Trophoblast cell (in vitro differentiated cells and primary cell): ENCODE measurements at regions not wholly inside any gene's neighbourhood (a gene's known extent, or its start where the extent isn't known, plus 50 kb on each side); places are given as distances from the start of the nearest gene placed in this dataset.

ENCODE experiments used
- DNase-seq, 2 donors: peaks; one replicate each; pipeline ENCODE4 v3.0.0-alpha.2; 2016
- H2AFZ ChIP-seq: 2 replicates; pipeline ENCODE4 v1.6.1; 2013; ENCODE audit warnings: low read length, moderate library complexity, mild to moderate bottlenecking; ENCODE audit not compliant: insufficient read depth, poor library complexity
- H2AK5ac ChIP-seq: 2 replicates; pipeline ENCODE4 v1.6.1; 2013; ENCODE audit warnings: mild to moderate bottlenecking, low read length
- H2BK120ac ChIP-seq: 2 replicates; pipeline ENCODE4 v1.6.1; 2013; ENCODE audit warnings: low read length, mild to moderate bottlenecking, moderate library complexity; ENCODE audit not compliant: insufficient read depth, poor library complexity
- H2BK12ac ChIP-seq: 2 replicates; pipeline ENCODE4 v1.6.1; 2013; ENCODE audit warnings: mild to moderate bottlenecking, low read length, moderate library complexity
- H2BK5ac ChIP-seq: 2 replicates; pipeline ENCODE4 v1.6.1; 2013; ENCODE audit warnings: low read length, low read depth, moderate library complexity, mild to moderate bottlenecking; ENCODE audit not compliant: poor library complexity
- H3K14ac ChIP-seq: 2 replicates; pipeline ENCODE4 v1.6.1; 2013; ENCODE audit warnings: mild to moderate bottlenecking, low read length
- H3K18ac ChIP-seq: 2 replicates; pipeline ENCODE4 v1.6.1; 2013; ENCODE audit warnings: mild to moderate bottlenecking, low read length
- H3K23ac ChIP-seq: 2 replicates; pipeline ENCODE4 v1.6.1; 2013; ENCODE audit warnings: low read length
- H3K27ac ChIP-seq: 2 replicates; pipeline ENCODE4 v1.5.1; 2013; ENCODE audit warnings: low read depth, mild to moderate bottlenecking, inconsistent platforms, low read length, moderate library complexity
- H3K27me3 ChIP-seq: 2 replicates; pipeline ENCODE4 v1.6.1; 2013; ENCODE audit warnings: inconsistent platforms, mild to moderate bottlenecking, low read length, moderate library complexity; ENCODE audit not compliant: insufficient read depth
- H3K36me3 ChIP-seq, 2 experiments: 1 replicate in 1 of 2; 2 replicates in 1 of 2; pipeline ENCODE4 v1.6.1; 2013; ENCODE audit warnings: low read length in 2 of 2, mild to moderate bottlenecking in 2 of 2, moderate library complexity in 1 of 2; ENCODE audit not compliant: insufficient read depth in 2 of 2, control insufficient read depth in 1 of 2
- H3K4ac ChIP-seq: 2 replicates; pipeline ENCODE4 v1.6.1; 2013; ENCODE audit warnings: low read depth, mild to moderate bottlenecking, low read length, moderate library complexity
- H3K4me1 ChIP-seq, 2 experiments: 1 replicate in 1 of 2; 2 replicates in 1 of 2; pipeline ENCODE4 v1.6.1; 2013; ENCODE audit warnings: low read length in 2 of 2, mild to moderate bottlenecking in 2 of 2, moderate library complexity in 1 of 2; ENCODE audit not compliant: insufficient read depth in 2 of 2, control insufficient read depth in 1 of 2
- H3K4me2 ChIP-seq: 2 replicates; pipeline ENCODE4 v1.6.1; 2013; ENCODE audit warnings: inconsistent platforms, mild to moderate bottlenecking, low read length, moderate library complexity
- H3K4me3 ChIP-seq: 2 replicates; pipeline ENCODE4 v1.5.1; 2013; ENCODE audit warnings: mild to moderate bottlenecking, low read depth, low read length, inconsistent platforms
- H3K79me1 ChIP-seq: one replicate; pipeline ENCODE4 v1.6.1; 2013; ENCODE audit warnings: low read length
- H3K79me2 ChIP-seq: 2 replicates; pipeline ENCODE4 v1.6.1; 2013; ENCODE audit warnings: low read length, mild to moderate bottlenecking; ENCODE audit not compliant: control insufficient read depth, insufficient read depth, poor library complexity
- H3K9ac ChIP-seq: 2 replicates; pipeline ENCODE4 v1.6.1; 2013; ENCODE audit warnings: mild to moderate bottlenecking, low read length
- H3K9me3 ChIP-seq: 2 replicates; pipeline ENCODE4 v1.6.1; 2013; ENCODE audit warnings: low read depth, mild to moderate bottlenecking, control low read depth, inconsistent platforms, low read length; ENCODE audit not compliant: insufficient read depth
- H4K12ac ChIP-seq: 2 replicates; pipeline ENCODE4 v1.6.1; 2013; ENCODE audit warnings: low read depth, mild to moderate bottlenecking, low read length, moderate library complexity
- H4K8ac ChIP-seq: 2 replicates; pipeline ENCODE4 v1.6.1; 2013; ENCODE audit warnings: low read depth, mild to moderate bottlenecking, low read length, moderate library complexity
- H4K91ac ChIP-seq: one replicate; pipeline ENCODE4 v1.6.1; 2013; ENCODE audit warnings: low read depth, mild to moderate bottlenecking, low read length, moderate library complexity
- WGBS: extraction: QIAGEN DNeasy Blood & Tissue Kit; methylation state at CpG from one replicate; pipeline ENCODE4 v1.1.7; 2013; ENCODE audit warnings: missing lambda C conversion rate; ENCODE audit not compliant: insufficient read length, insufficient coverage; ENCODE audit errors: extremely low coverage; 5-methylcytosine and 5-hydroxymethylcytosine counted together

- DNase-seq = no peak
- Histone ChIP-seq H3K9ac (no peak overlapping the region), H3K27me3 (no peaks in the 10 kb centered on the region), H3K18ac (no peak overlapping the region), H2AFZ (no peak overlapping the region), H3K79me2 (no peaks in the 10 kb centered on the region), H3K79me1 (no peaks in the 10 kb centered on the region), H2BK12ac (no peak overlapping the region), H3K4me1 (no peaks in the 10 kb centered on the region), H3K9me3 (peaks cover 2% of the 10 kb centered on the region), H2BK5ac (no peak overlapping the region), H3K14ac (no peak overlapping the region), H3K4ac (no peak overlapping the region), H4K91ac (no peak overlapping the region), H3K4me3 (no peak overlapping the region), H3K36me3 (no peaks in the 10 kb centered on the region), H3K27ac (no peak overlapping the region), H2BK120ac (no peak overlapping the region), H3K23ac (no peak overlapping the region), H3K4me2 (no peak overlapping the region), H4K8ac (no peak overlapping the region), H4K12ac (no peak overlapping the region), H2AK5ac (no peak overlapping the region)
- no CpG with 5 or more reads among the region's 10 CpGs for WGBS
These were observed 214.4 kb upstream of the PRKCQ start for GRCh38 chr10:6794441-6794840.

DNA sequence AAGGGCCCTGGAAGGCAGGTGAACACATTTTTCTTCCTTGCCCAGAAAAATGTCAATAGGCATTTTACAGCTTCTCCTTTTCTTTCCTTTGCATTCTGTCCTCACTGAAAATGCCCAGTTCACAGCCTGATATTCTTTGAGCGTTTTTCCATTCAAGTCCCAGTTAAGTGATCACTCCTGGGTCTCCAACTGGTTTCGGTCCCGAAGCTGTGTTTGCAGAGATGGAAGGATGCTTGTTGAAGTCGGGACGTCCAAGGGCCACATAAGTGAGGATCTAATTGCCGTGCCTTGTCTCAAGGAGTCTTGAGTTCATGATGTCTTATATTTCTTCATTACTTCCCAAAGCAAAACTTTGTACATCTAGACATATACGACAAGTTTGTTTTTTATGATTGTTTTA lies 208.7 kb upstream of the PRKCQ start:
- Histone ChIP-seq H2BK12ac (no peak overlapping the region), H3K79me1 (no peaks in the 10 kb centered on the region), H3K36me3 (no peaks in the 10 kb centered on the region), H3K27me3 (no peaks in the 10 kb centered on the region), H3K18ac (no peak overlapping the region), H4K8ac (no peak overlapping the region), H3K4me3 (no peak overlapping the region), H3K9ac (no peak overlapping the region), H3K79me2 (no peaks in the 10 kb centered on the region), H3K27ac (no peak overlapping the region), H2BK120ac (no peak overlapping the region), H3K9me3 (peaks cover 2% of the 10 kb centered on the region), H3K4me2 (no peak overlapping the region), H3K4ac (no peak overlapping the region), H4K91ac (no peak overlapping the region), H4K12ac (no peak overlapping the region), H2AFZ (no peak overlapping the region), H3K4me1 (no peaks in the 10 kb centered on the region), H3K23ac (no peak overlapping the region), H2BK5ac (no peak overlapping the region), H2AK5ac (no peak overlapping the region), H3K14ac (no peak overlapping the region)
- no peak for DNase-seq
- WGBS = no CpG with 5 or more reads among the region's 7 CpGs

DNA sequence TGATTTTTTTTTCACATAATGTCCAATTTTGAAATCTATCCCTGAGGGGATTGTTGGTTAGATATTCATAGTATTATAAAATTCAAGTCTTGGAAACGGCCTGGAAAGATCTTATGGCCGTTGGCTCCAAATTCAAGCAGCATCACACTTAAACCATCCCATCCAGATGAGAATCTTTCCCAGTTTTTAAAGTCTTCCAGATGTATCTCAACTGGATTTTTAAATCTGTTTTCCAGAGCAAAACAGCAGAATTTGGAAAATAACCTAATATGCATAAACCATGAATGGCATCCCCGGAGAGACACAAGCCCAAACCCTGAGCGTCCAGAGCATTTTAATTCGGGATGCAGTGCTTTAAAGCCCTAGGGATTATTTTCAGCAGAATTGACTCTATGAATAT lies 208.2 kb upstream of the PRKCQ start:
- Histone ChIP-seq H4K8ac (no peak overlapping the region), H3K79me2 (no peaks in the 10 kb centered on the region), H3K4me2 (no peak overlapping the region), H2AK5ac (no peak overlapping the region), H3K14ac (no peak overlapping the region), H3K27ac (no peak overlapping the region), H3K23ac (no peak overlapping the region), H3K4me3 (no peak overlapping the region), H3K4me1 (no peaks in the 10 kb centered on the region), H3K18ac (no peak overlapping the region), H3K9ac (no peak overlapping the region), H3K79me1 (no peaks in the 10 kb centered on the region), H4K12ac (no peak overlapping the region), H3K36me3 (no peaks in the 10 kb centered on the region), H2BK5ac (no peak overlapping the region), H3K4ac (no peak overlapping the region), H3K27me3 (no peaks in the 10 kb centered on the region), H3K9me3 (peaks cover 2% of the 10 kb centered on the region), H2BK12ac (no peak overlapping the region), H2BK120ac (no peak overlapping the region), H2AFZ (no peak overlapping the region), H4K91ac (no peak overlapping the region)
- WGBS = no CpG with 5 or more reads among the region's 5 CpGs
- no peak for DNase-seq

DNA sequence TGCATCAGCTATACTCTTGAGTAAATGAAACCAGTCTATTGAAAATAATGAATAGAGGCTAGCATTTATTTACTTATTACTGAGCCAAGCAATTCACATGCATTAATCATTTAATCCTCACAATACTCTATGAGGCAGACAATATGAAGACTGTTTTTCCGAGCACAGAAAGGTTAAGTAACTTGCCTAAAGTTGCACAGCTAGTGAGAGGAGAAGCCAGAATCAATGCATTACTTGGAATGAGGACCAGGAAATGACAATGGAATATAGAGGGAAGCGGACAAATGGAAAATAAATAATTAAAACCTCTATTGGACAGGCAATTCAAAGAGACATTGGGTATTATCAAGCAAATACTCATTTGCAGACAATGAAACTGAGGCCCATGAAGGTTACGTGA lies 207.6 kb upstream of the PRKCQ start:
- H3K27me3 ChIP-seq = no peaks in the 10 kb centered on the region
- no peak overlapping the region for H2BK120ac ChIP-seq
- H2BK12ac ChIP-seq = no peak overlapping the region
- H2BK5ac ChIP-seq = no peak overlapping the region
- no peak overlapping the region for H3K23ac ChIP-seq
- no peak overlapping the region for H4K8ac ChIP-seq
- H2AFZ ChIP-seq = no peak overlapping the region
- H3K14ac ChIP-seq = no peak overlapping the region
- no peak overlapping the region for H3K18ac ChIP-seq
- no peaks in the 10 kb centered on the region for H3K36me3 ChIP-seq
- no peak overlapping the region for H3K4me3 ChIP-seq
- H3K4me2 ChIP-seq = no peak overlapping the region
- no peak overlapping the region for H4K12ac ChIP-seq
- no peaks in the 10 kb centered on the region for H3K4me1 ChIP-seq
- no peak overlapping the region for H4K91ac ChIP-seq
- no peak overlapping the region for H2AK5ac ChIP-seq
- no peak for DNase-seq
- H3K4ac ChIP-seq = no peak overlapping the region
- H3K9ac ChIP-seq = no peak overlapping the region
- H3K79me1 ChIP-seq = no peaks in the 10 kb centered on the region
- no peaks in the 10 kb centered on the region for H3K79me2 ChIP-seq
- no CpG with 5 or more reads among the region's 3 CpGs for WGBS
- peaks cover 2% of the 10 kb centered on the region for H3K9me3 ChIP-seq
- no peak overlapping the region for H3K27ac ChIP-seq
